DMS53 treated with DMSO at 0.1 percent for 48 hours (cell line): ENCODE measurements at regions not wholly inside any gene's neighbourhood (a gene's known extent, or its start where the extent isn't known, plus 50 kb on each side); places are given as distances from the start of the nearest gene placed in this dataset.
A peak's percentile ranks its signal among the peaks of the same experiment; 100 is the strongest.
"Not testable (repeated sequence)": the region's sequence is repeated elsewhere in the genome, so short reads cannot be mapped to it uniquely, and the experiment has no call there.

Source experiments
- DNase-seq: peaks from one replicate; lab custom pipeline; 2025; ENCODE audit not compliant: unreplicated experiment; lab: John Stamatoyannopoulos, UW

- DNase-seq = no peak
Measured at GRCh38 chr3:171915275-171915674, 72.1 kb downstream of the TMEM212 start.

GRCh38 chr3:171916888-171917287 is 73.7 kb downstream of the TMEM212 start:
- DNase-seq = no peak

DNA sequence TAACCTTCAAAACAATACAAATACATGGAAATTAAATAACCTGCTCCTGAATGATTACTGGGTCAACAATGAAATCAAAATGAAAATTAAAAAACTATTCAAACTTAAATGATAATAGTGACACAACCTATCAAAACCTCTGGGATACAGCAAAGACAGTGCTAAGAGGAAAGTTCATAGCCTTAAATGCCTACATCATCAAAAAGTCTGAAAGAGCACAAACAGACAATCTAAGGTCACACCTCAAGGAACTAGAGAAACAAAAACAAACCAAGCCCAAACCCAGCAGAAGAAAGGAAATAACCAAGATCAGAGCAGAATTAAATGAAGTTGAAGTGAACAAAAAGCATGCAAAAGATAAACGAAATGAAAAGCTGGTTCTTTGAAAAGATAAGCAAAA is 79.5 kb downstream of the TMEM212 start:
- not testable (repeated sequence) for DNase-seq

DNA sequence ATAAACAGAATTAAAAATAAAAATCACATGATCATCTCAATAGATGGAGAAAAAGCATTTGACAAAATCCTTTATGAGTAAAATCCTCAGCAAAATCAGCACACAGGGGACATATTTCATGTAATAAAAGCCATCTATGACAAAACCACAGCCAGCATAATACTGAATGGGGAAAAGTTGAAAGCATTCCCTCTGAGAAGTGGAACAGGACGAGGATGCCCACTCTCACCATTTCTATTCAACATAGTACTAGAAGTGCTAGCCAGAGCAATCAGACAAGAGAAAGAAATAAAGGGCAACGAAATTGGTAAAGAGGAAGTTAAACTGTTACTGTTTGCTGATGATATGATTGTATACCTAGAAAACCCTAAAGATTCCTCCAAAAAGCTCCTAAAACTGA is 80.5 kb downstream of the TMEM212 start:
- DNase-seq = not testable (repeated sequence)

DNA sequence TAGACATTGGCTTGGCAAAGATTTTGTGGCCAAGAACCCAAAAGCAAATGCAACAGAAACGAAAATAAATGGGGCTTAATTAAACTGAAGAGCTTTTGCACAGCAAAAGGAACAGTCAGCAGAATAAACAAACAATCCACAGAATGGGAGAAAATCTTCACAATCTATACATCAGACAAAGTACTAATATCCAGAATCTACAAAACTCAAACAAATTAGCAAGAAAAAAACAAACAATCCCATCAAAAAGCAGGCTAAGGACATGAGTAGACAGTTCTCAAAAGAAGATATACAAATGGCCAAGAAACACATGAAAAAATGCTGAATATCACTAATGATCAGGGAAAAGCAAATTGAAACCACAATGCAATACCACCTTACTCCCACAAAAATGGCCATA is 81.7 kb downstream of the TMEM212 start:
- not testable (repeated sequence) for DNase-seq

- no peak for DNase-seq
Measured at GRCh38 chr3:171932153-171932611, 89.0 kb downstream of the TMEM212 start.

DNA sequence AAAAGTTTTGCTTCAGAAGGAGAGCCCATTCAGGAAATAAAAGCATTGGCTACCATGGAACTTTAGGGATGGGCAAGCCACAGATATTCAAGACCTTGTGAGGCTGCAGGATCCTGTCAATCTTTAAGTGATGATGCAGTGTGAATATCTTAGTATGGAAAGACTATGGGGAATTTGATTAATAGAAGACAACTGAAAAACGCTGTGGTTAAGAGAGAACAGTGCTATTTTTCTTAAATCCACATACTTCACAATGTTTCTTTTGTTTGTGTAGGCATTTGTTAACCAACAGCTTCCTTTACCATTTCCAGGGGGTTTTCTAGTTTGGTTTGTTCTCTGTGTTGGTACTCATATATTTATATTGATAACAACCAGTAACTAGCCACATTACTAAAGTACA is 90.3 kb downstream of the TMEM212 start:
- DNase-seq = no peak

- no peak for DNase-seq
Measured at GRCh38 chr3:171935261-171936123, 92.3 kb downstream of the TMEM212 start.

DNA sequence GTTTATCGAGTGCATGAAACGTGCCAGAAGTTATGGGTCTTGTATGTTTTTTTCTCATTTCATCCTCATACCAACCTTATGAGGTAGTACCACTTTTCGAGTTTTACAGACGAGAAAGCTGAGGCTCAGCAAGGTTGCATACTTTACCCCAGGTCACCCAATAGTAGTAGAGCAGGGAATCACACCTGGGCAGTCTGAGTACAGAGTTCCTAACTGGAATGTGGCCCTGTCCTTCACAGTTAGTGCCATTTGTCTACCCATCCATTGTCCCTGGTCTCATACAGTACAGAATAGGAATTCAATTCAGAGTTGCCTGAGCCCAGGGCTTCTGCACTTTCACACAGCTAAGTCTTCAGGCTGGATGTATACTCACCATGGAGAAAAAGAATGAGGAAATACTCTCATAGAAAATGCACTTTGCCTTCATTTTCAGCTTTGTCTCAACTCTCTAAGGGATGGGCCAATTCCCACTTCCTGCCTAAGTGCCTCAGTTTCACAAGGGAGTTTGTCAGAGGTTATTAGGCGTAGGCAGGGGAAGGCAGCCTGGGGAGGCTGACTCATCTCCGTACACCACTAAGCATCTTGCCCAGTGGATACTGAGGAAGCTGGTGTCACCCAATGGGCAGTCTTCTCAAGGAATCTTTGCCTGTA is 93.2 kb downstream of the TMEM212 start:
- DNase-seq = no peak

GRCh38 chr3:171939578-171939977 is 96.4 kb downstream of the TMEM212 start:
- DNase-seq = no peak

- DNase-seq = no peak
Measured at GRCh38 chr3:171940151-171940649, 97.1 kb downstream of the TMEM212 start.

DNA sequence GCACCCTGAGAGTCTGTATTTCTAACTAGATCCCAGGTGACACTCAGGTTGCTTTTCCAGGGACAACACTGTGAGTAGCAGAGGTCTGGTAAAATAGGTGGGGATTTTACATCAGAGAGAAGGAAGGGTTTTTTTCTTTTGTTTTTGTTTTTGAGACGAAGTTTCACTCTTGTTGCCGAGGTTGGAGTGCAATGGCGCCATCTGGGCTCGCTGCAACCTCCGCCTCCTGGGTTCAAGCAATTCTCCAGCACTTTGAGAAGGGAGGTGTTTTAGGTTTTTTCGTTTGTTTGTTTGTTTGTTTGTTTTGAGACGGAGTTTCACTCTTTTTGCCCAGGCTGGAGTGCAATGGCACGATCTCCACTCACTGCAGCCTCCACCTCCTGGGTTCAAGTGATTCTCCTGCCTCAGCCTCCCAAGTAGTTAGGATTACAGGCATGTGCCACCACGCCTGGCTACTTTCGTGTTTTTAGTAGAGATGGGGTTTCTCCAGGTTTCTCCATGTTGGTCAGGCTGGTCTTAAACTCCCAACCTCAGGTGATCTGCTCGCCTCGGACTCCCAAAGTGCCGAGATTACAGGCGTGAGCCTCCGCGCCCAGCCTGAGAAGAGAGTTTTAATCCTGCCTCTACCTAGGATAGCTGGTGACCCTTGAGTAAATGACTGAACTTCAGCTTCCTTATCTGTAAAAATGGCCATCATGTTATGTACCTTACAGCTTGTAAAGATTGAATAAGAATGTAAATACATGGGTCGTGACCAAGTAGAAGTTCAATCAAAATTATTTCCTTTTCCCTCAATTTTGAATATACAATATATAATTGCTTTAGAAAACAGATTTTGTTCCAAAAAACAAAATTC is 95.9 kb upstream of the FNDC3B start:
- DNase-seq = no peak

GRCh38 chr3:171944118-171945016 is 95.0 kb upstream of the FNDC3B start:
- no peak for DNase-seq

GRCh38 chr3:171948674-171949073 is 90.7 kb upstream of the FNDC3B start:
- DNase-seq = no peak

- DNase-seq = no peak
Measured at GRCh38 chr3:171949554-171949953, 89.8 kb upstream of the FNDC3B start.

DNA sequence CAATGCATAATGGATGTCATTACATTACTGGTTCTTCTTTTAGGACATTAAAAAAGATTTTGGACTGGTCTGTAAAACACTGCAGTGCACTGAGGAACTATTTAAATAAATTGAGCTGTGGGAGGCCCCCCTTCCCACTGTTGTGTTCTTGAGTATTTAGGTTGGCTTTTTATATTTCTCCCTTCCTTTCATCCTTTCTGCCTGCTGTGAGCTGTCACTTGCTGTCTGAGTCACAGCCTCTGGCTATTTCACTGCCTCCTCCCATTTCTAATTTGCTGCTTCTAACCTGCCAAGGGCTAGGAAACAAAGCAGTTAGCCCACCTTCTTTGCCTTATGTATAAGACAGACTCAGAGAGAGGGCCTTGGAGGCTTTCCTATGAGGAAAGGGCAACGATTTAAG is 89.0 kb upstream of the FNDC3B start:
- DNase-seq = peak; percentile 12

GRCh38 chr3:171951597-171951996 is 87.8 kb upstream of the FNDC3B start:
- no peak for DNase-seq

GRCh38 chr3:171953301-171954022 is 85.9 kb upstream of the FNDC3B start:
- DNase-seq = no peak

DNA sequence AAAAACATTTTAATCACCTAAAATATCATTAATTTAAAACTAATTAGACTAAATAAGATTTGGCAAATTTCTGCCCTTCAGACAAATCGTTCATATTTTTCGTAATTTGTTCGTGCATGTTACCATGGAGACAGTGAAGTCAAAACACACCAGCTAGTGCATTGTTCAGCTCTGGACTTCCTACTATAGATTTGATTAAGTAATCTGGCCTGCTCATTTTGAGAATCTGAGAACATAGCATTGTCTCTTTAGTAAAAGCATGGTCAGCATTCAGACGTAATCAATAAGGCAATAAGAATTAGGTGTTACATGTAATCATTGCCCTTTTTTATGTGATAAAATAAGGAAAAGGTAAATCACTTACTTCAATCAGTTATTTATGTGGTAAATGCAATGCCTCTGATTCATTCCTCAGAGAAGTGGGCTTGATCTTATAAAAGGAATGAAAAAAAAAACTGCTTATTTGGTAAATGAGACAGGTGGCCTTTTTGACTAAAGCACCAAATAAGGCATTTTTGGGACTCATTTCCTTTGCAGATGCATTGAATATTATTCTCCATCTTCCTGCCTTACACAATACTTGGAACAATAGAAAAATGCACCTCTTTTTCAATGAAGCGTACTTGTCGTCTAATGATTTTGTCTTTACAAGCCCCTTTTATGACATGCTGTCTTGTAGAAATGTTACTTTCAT is 84.5 kb upstream of the FNDC3B start:
- no peak for DNase-seq
